ENCODE measurements at regions not wholly inside any gene's neighbourhood (a gene's known extent, or its start where the extent isn't known, plus 50 kb on each side); places are given as distances from the start of the nearest gene placed in this dataset.
"Not testable (repeated sequence)": the region's sequence is repeated elsewhere in the genome, so short reads cannot be mapped to it uniquely, and the experiment has no call there.

- H3K9me3 ChIP-seq (ENCODE audit: control insufficient read depth, low read depth, low read length): no peaks in the 10 kb centered on the region
- no peaks in the 10 kb centered on the region for H3K27me3 ChIP-seq (ENCODE audit: control insufficient read depth, insufficient read depth, low read length)
- H3K4me1 ChIP-seq (ENCODE audit: control insufficient read depth, insufficient read depth, low read length): no peaks in the 10 kb centered on the region
- H3K36me3 ChIP-seq (ENCODE audit: control insufficient read depth, insufficient read depth, low read length): no peaks in the 10 kb centered on the region
- no peak overlapping the region for H3K27ac ChIP-seq (ENCODE audit: low read length)
- DNase-seq: no peak
- 91% methylated on average over 5 of the region's 12 CpGs for WGBS (ENCODE audit: insufficient coverage, low lambda C conversion rate)
- no peak overlapping the region for H3K4me3 ChIP-seq (ENCODE audit: low read length)
These were observed 546.8 kb downstream of the PRKD1 start for GRCh38 chr14:29380826-29381225.

DNA sequence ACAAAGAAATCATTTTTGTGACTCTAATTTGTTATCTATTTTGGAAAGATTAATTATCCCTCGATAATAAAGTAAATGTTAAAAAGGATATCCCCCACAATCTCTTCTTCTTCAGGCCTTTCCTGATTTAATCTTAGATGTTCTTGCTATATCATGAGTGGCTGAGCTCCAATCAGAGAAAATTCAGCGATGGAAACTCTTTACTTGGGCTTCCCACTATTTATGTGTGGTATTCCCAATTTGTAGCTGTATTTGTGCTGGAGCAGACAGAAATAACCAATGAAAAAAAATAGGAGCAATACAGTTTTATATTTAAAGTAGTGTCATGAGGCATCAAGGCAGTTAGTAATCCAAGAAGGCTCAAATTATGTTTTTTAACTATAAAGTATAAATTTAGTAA is 539.1 kb downstream of the PRKD1 start:
- H3K36me3 ChIP-seq (ENCODE audit: control insufficient read depth, insufficient read depth, low read length): no peaks in the 10 kb centered on the region
- H3K4me3 ChIP-seq (ENCODE audit: low read length): no peak overlapping the region
- 100% methylated on average over 1 of the region's 2 CpGs for WGBS (ENCODE audit: insufficient coverage, low lambda C conversion rate)
- DNase-seq: no peak
- peaks cover 16% of the 10 kb centered on the region for H3K4me1 ChIP-seq (ENCODE audit: control insufficient read depth, insufficient read depth, low read length)
- H3K27me3 ChIP-seq (ENCODE audit: control insufficient read depth, insufficient read depth, low read length): no peaks in the 10 kb centered on the region
- H3K9me3 ChIP-seq (ENCODE audit: control insufficient read depth, low read depth, low read length): no peaks in the 10 kb centered on the region
- no peak overlapping the region for H3K27ac ChIP-seq (ENCODE audit: low read length)

DNA sequence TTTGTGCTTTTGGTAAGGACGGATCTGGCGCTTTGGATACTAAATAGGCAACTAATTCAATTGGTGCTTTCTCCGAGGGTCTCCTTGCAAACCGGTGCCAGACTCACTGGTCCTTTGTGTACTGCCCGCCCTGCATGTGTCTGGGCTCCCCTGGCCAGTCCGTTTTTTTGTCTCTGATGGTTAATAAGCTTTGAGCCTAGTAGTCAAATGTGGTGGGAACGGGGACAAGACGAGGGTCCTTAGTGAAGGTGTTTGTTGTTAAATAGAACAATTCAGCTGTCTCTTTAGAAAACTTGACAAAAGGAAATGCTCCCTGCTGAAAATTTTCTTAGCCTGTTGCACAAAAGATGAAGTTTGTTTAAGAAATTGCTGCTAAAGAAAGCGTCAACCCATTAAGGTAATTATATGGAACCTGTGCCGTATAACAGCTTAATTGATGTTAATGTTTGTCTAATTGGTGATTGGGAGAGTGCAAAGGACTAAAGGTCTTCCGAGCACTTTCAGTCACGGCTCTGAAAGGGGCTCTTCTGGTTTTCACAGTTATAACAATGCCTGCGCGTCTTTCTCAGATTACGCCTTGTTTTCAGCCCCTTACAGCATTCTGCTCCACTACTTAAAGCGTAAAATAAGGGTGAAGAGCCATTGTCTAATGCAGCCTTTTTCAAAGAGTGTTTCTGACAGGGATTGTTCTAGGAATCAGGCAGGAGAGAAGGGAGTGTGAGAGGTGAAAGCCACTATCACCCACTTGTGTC is 537.4 kb downstream of the PRKD1 start:
- Histone ChIP-seq H3K27me3 (ENCODE audit: control insufficient read depth, insufficient read depth, low read length) (no peaks in the 10 kb centered on the region), H3K4me3 (ENCODE audit: low read length) (peak overlapping the region; percentile 1), H3K36me3 (ENCODE audit: control insufficient read depth, insufficient read depth, low read length) (no peaks in the 10 kb centered on the region), H3K9me3 (ENCODE audit: control insufficient read depth, low read depth, low read length) (no peaks in the 10 kb centered on the region), H3K27ac (ENCODE audit: low read length) (peak overlapping the region; percentile 32), H3K4me1 (ENCODE audit: control insufficient read depth, insufficient read depth, low read length) (peaks cover 16% of the 10 kb centered on the region)
- 27% methylated on average over 5 of the region's 16 CpGs for WGBS (ENCODE audit: insufficient coverage, low lambda C conversion rate)
- peak; percentile 25 to 76 for DNase-seq

- Histone ChIP-seq H3K27ac (ENCODE audit: low read length) (no peak overlapping the region), H3K4me1 (ENCODE audit: control insufficient read depth, insufficient read depth, low read length) (peaks cover 16% of the 10 kb centered on the region), H3K4me3 (ENCODE audit: low read length) (no peak overlapping the region), H3K9me3 (ENCODE audit: control insufficient read depth, low read depth, low read length) (no peaks in the 10 kb centered on the region), H3K27me3 (ENCODE audit: control insufficient read depth, insufficient read depth, low read length) (no peaks in the 10 kb centered on the region), H3K36me3 (ENCODE audit: control insufficient read depth, insufficient read depth, low read length) (no peaks in the 10 kb centered on the region)
- WGBS (ENCODE audit: insufficient coverage, low lambda C conversion rate): 83% methylated on average over 3 of the region's 4 CpGs
- DNase-seq: peak in 1 of 2 donors; percentile 2
These were observed 536.4 kb downstream of the PRKD1 start for GRCh38 chr14:29391231-29391630.

- WGBS (ENCODE audit: insufficient coverage, low lambda C conversion rate): no CpG with 5 or more reads among the region's 2 CpGs
- no peak overlapping the region for H3K27ac ChIP-seq (ENCODE audit: low read length)
- no peaks in the 10 kb centered on the region for H3K9me3 ChIP-seq (ENCODE audit: control insufficient read depth, low read depth, low read length)
- no peak overlapping the region for H3K4me3 ChIP-seq (ENCODE audit: low read length)
- no peaks in the 10 kb centered on the region for H3K27me3 ChIP-seq (ENCODE audit: control insufficient read depth, insufficient read depth, low read length)
- H3K4me1 ChIP-seq (ENCODE audit: control insufficient read depth, insufficient read depth, low read length): peaks cover 16% of the 10 kb centered on the region
- no peaks in the 10 kb centered on the region for H3K36me3 ChIP-seq (ENCODE audit: control insufficient read depth, insufficient read depth, low read length)
- DNase-seq: peak; percentile 3 to 44
These were observed 535.8 kb downstream of the PRKD1 start for GRCh38 chr14:29391801-29392200.

- Histone ChIP-seq H3K4me3 (ENCODE audit: low read length) (no peak overlapping the region), H3K9me3 (ENCODE audit: control insufficient read depth, low read depth, low read length) (no peaks in the 10 kb centered on the region), H3K27me3 (ENCODE audit: control insufficient read depth, insufficient read depth, low read length) (no peaks in the 10 kb centered on the region), H3K36me3 (ENCODE audit: control insufficient read depth, insufficient read depth, low read length) (no peaks in the 10 kb centered on the region), H3K27ac (ENCODE audit: low read length) (no peak overlapping the region), H3K4me1 (ENCODE audit: control insufficient read depth, insufficient read depth, low read length) (peaks cover 16% of the 10 kb centered on the region)
- 100% methylated on average over 3 of the region's 3 CpGs for whole genome bisulfite sequencing (ENCODE audit: insufficient coverage, low lambda C conversion rate)
- no peak for DNase-seq
These were observed 535.4 kb downstream of the PRKD1 start for GRCh38 chr14:29392287-29392686.

DNA sequence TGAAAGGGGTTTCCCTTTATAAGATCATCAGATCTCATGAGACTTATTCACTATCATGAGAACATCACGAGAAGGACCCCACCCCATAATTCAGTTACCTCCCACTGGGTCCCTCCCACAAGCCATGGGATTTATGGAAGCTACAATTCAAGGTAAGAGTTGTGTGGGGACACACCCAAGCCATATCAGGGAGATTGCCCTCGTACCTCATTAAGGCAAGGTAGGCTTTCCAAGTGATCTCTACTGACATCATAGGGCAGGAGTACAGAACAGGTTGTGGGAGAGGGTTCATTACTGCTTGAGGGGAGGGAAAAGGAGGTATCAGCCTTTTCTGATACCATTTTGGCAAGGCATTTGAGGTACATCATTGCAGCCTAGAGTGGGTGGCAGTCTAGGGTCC is 524.6 kb downstream of the PRKD1 start:
- H3K9me3 ChIP-seq (ENCODE audit: control insufficient read depth, low read depth, low read length): peaks cover 3% of the 10 kb centered on the region
- no peak overlapping the region for H3K4me3 ChIP-seq (ENCODE audit: low read length)
- no peak overlapping the region for H3K27ac ChIP-seq (ENCODE audit: low read length)
- no peaks in the 10 kb centered on the region for H3K36me3 ChIP-seq (ENCODE audit: control insufficient read depth, insufficient read depth, low read length)
- peak; percentile 67 to 83 for DNase-seq
- no peaks in the 10 kb centered on the region for H3K4me1 ChIP-seq (ENCODE audit: control insufficient read depth, insufficient read depth, low read length)
- H3K27me3 ChIP-seq (ENCODE audit: control insufficient read depth, insufficient read depth, low read length): no peaks in the 10 kb centered on the region
- no CpG with 5 or more reads among the region's 2 CpGs for WGBS (ENCODE audit: insufficient coverage, low lambda C conversion rate)

GRCh38 chr14:29410581-29410980 is 517.1 kb downstream of the PRKD1 start:
- no CpG with 5 or more reads among the region's 2 CpGs for WGBS (ENCODE audit: insufficient coverage, low lambda C conversion rate)
- no peaks in the 10 kb centered on the region for H3K4me1 ChIP-seq (ENCODE audit: control insufficient read depth, insufficient read depth, low read length)
- H3K27ac ChIP-seq (ENCODE audit: low read length): no peak overlapping the region
- DNase-seq: no peak
- no peak overlapping the region for H3K4me3 ChIP-seq (ENCODE audit: low read length)
- peaks cover 3% of the 10 kb centered on the region for H3K9me3 ChIP-seq (ENCODE audit: control insufficient read depth, low read depth, low read length)
- H3K27me3 ChIP-seq (ENCODE audit: control insufficient read depth, insufficient read depth, low read length): no peaks in the 10 kb centered on the region
- no peaks in the 10 kb centered on the region for H3K36me3 ChIP-seq (ENCODE audit: control insufficient read depth, insufficient read depth, low read length)

DNA sequence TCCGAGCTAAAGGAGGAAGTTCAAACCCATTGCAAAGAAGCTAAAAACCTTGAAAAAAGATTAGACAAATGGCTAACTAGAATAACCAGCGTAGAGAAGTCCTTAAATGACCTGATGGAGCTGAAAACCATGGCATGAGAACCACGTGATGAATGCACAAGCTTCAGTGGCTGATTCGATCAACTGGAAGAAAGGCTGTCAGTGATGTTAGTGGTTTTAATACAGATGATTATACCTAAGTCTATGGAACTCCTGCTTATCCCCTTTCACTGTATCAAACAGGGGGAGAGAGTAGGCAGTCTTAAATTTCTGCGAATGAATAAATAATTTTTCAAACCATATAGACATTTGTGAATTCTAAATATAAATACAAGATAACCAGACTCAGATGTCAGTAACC is 512.7 kb downstream of the PRKD1 start:
- not testable (repeated sequence) for H3K4me1 ChIP-seq (ENCODE audit: control insufficient read depth, insufficient read depth, low read length); H3K4me3 ChIP-seq (ENCODE audit: low read length); H3K27ac ChIP-seq (ENCODE audit: low read length); H3K27me3 ChIP-seq (ENCODE audit: control insufficient read depth, insufficient read depth, low read length); DNase-seq; H3K36me3 ChIP-seq (ENCODE audit: control insufficient read depth, insufficient read depth, low read length); H3K9me3 ChIP-seq (ENCODE audit: control insufficient read depth, low read depth, low read length)
- 92% methylated on average over 2 of the region's 5 CpGs for WGBS (ENCODE audit: insufficient coverage, low lambda C conversion rate)

DNA sequence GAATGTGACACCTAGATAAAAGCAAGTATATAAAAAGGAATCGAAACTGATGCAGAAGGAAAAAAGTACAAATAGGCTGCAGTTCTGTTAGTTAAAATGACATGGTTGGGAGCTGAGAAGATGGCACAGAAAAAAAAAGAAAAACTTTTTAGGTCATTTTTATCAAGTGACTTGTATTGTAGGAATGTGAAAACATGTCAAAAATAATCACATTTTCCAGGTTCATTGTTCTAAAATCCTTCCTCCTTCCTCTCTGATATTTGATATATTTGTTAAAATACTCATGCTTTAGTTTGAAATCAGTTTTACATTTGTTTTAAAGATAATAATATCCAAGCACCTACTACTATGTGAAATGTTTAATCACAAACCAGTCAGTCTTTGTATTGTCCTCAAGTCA is 507.9 kb downstream of the PRKD1 start:
- no peak for DNase-seq
- WGBS (ENCODE audit: insufficient coverage, low lambda C conversion rate): no CpG with 5 or more reads among the region's 1 CpG
- Histone ChIP-seq H3K9me3 (ENCODE audit: control insufficient read depth, low read depth, low read length) (no peaks in the 10 kb centered on the region), H3K4me1 (ENCODE audit: control insufficient read depth, insufficient read depth, low read length) (no peaks in the 10 kb centered on the region), H3K27me3 (ENCODE audit: control insufficient read depth, insufficient read depth, low read length) (no peaks in the 10 kb centered on the region), H3K27ac (ENCODE audit: low read length) (no peak overlapping the region), H3K36me3 (ENCODE audit: control insufficient read depth, insufficient read depth, low read length) (no peaks in the 10 kb centered on the region), H3K4me3 (ENCODE audit: low read length) (no peak overlapping the region)

DNA sequence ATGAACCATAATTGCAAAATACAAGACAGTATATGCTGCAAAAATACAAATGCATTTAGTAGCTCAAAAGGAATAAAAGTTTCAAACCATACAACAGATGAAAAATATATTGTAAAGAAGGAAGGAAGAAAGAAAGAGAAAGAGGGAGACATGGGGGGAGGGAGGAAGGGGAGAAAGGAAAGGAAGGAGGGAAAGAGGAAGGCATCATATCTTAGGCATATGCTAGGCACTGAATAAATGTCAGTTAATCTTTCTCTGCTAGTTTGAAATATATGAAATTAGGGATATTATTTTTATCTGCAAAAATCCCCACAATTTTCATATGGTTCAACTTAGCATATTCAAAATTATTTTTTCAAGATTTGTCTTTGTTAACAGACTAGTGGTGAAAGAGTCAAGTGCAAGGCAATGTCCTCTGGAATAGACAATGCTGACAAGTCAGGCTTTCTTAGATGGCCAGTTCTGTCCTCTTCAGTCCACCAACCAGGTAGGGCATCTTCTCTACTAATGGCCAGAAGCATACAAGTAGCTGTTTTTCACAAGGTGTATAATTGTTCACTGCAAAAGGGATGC is 506.4 kb downstream of the PRKD1 start:
- no peaks in the 10 kb centered on the region for H3K4me1 ChIP-seq (ENCODE audit: control insufficient read depth, insufficient read depth, low read length)
- DNase-seq: no peak
- no peaks in the 10 kb centered on the region for H3K36me3 ChIP-seq (ENCODE audit: control insufficient read depth, insufficient read depth, low read length)
- H3K4me3 ChIP-seq (ENCODE audit: low read length): no peak overlapping the region
- no peaks in the 10 kb centered on the region for H3K27me3 ChIP-seq (ENCODE audit: control insufficient read depth, insufficient read depth, low read length)
- no peak overlapping the region for H3K27ac ChIP-seq (ENCODE audit: low read length)
- H3K9me3 ChIP-seq (ENCODE audit: control insufficient read depth, low read depth, low read length): no peaks in the 10 kb centered on the region
